ENCODE measurements at regions not wholly inside any gene's neighbourhood (a gene's known extent, or its start where the extent isn't known, plus 50 kb on each side); places are given as distances from the start of the nearest gene placed in this dataset.

DNA sequence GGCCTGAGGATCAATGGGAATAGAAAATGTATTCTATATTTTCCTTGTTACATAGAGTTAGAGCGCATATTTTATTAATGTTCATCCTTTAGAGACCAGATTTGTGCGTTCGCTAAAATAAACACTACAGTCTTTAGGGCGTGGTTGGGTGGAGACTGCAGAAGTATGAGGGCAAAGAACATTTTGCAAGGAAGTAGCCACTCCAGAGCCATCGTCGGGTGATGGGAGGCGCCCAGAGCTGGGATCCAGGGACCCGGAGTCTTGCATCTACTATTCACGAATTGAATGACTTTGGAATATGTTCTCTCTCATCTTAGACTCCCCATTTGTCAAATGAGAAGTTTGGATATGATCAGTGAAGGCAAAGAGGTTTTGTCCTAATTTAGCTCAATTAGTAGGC lies 154.2 kb upstream of the IRX6 start:
- DNase-seq (ENCODE audit: low spot score) = no peak

DNA sequence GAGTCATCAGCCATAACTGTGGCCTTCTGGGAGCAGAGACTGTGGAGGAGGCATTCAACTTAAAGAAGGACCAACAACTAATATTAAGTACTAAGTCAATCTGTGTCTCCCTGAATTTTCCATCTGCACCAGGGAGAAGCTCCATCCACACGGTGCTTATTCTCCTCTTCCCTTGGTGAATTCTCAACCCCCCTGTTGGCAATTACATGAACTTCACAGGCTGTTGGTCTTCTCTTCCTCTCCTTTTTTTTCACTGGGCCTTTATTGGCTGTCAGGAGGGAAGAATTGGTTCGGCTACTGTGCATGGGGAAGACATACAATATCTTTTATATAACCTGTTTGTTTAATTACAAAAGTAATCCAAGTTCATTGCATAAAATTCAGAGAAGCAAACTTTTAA lies 152.8 kb upstream of the IRX6 start:
- DNase-seq (ENCODE audit: low spot score) = no peak

DNA sequence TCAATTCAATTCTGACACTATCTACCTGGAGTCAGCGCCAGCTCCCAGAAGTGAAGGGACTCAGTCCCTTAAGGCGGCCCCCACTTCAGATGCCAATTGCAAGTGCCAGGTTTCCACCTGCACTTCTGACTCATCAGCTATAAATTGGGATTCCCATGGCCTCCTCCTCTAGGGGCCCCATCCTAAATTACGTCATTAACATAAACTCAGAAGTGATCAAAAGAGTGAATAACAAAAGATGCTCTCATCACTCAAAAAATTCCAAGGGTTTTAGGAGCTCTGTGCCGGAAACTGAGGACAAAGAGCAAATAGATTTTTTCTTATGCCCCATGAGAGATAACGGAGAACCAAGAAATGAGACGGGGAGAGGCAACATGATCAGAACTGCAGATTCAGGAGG lies 148.6 kb upstream of the IRX6 start:
- DNase-seq (ENCODE audit: low spot score) = no peak

DNA sequence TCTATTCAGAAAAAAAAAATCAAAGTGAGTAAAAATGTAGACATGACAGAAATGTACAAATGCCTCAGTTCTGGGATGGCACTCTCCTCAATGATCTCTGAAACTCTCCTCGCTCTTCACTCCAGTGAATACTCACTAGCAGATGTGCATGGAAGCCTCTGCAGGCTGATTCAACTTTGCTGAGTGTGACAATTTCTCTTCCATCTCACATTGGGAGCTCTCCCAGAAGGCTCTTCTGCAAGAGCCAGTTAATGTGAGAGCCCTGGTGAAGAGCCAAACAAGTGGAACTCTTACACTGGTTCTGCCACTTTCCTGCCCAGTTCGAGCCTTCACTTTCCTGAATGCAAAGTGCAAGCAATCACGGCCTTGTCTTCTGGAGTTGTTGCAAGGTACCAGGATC lies 147.1 kb upstream of the IRX6 start:
- DNase-seq (ENCODE audit: low spot score) = no peak

DNA sequence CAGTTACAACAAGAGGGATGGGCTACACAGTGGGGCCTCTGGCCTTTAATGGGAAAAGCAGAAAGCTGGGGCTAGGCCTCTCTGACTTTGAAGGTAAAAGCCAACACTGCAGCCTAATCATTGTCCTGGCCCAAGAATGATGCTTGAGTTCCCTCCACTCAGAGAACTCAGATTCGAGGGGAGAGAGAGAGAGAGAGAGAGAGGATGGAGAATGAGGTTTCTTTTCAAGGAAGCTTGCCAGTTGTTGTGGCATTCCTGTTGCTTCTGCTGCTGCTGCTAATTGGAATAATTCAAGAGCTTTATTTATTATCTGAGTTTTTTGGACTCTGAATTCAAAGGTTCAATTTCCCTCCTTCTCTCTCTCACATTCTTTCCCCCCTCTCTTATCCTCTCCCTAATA lies 144.6 kb upstream of the IRX6 start:
- no peak for DNase-seq (ENCODE audit: low spot score)

DNA sequence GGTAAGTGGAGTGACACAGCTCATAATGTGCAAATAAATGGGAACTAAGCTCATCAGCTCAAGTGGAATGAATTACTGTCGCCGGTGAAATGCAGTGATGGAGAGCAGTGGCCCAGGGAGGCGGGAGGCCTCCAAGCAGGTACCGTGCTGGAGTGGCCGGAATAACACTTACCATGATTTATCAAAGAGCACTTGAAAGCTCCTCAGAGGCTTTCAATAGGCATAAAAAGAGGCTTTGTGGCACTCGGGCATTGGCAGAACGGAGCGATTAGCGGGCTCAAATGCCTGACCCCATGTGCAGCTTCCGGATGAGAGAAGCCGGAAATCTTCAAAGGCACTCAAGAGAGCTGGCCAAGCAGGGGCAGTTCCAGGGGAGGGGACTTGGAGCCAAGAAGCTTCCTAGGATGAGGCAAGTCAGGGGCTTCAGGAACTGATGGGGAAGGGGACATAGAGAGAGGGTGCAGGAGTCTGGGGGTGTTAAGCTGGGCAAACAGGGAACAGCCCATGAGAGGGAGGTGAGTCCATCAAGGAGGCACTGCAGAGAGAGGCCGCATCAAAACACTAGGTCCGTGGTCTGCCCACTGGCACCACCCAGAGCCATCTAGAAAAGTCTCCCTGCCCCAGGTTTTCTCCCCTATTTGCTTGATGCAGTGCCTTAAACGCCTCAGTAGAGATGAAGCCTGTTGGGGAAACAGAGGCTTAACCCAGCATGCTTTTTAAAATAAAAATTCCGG lies 144.0 kb upstream of the IRX6 start:
- DNase-seq (ENCODE audit: low spot score) = no peak

DNA sequence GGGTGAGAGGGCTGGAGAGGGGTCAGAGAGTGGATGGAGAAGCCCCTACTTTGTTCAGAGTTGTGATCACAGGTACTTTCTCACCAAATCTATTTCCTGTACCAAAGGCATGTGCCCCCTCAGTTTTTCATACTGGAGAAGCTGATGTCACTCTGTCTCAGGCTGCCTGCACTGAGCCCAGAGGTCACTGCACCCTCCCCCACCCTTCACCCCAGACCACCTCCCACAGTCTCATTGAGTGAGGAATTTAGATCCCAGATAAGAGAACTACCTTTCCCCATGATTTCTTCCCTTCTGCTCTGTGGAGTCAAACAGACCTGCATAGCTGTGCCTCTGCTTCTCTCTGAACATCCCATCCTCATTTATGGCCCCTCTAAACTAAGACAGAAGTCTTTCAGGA lies 140.0 kb upstream of the IRX6 start:
- DNase-seq (ENCODE audit: low spot score) = no peak

DNA sequence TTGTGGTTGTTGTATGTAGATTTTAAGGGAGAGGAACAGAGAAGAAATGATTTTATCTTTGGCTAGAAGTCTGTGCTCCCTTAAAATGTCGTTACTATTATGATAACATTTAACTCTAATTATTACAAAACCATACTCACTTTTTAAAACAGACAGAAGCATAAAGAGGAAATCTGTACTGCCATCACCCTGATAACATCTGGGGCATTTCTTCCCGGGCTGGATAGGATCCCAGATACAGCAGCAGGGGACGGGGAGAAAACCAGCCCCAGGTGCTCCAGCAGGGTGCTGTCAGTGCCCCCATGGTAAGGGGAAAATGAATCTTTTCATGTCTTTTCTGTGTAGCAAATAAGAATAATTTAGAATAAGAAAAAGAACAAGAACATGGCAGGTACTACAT lies 139.4 kb upstream of the IRX6 start:
- DNase-seq (ENCODE audit: low spot score) = no peak

DNA sequence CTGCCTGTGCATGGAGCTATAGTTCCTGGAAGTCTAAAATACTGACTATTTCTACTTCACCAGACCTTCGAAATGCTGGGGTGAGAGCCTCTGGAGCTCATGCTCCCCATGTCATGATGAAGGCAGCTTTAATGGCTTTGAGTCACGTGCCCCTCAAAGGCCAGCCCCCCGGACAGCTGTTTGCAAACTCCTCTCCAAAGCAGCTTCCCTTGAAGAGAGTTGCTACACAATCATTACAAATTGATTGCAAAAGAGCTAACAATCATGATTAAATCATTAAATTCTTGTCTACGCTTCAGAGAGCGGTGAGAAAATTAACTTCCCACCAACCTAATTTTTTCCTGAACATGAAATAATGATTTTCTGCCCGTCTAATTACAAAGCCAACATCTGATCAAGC lies 134.8 kb upstream of the IRX6 start:
- no peak for DNase-seq (ENCODE audit: low spot score)

DNA sequence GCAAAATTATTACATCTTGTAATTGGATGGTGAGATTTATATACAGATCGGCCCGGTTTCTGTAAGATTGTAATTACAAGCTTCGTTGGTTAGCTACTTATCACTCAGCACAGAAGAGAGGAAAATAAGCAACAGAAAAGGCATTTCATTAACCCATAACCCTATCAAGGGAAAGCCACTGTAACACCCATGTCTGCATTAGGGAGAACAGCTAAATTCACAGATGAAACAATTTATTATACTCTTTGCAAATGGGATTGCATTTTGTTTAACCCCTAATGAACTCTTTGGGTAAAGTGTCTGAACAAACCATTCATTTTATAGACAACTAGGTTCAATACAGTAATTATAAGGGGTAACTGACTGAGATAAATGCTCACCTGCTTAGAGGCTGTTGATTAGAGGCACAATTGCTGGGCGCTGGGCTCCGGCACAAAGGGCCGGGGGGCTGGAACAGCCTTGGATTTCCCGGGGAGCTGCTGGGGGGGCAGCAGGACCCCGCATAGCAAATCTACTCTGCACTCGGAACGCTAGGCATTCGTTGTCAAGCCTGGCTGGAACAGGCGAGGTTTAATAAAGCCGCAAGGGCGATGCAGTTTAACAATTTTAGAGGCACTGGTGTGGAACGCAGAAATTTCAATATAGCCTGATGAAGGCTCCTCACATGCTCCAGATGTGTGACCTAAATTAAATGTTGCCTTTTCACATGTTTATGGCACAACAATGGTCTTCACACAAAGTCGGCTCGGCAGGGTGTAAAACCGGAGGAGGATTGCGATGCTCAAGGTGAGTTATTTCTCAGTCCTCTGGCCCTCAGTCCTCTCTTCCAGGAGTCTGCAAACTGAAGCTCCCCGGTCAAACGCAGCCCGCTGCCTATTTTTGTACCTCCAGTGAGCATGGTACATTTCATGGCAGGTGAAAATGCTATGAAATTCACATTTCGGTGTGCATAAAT lies 134.0 kb upstream of the IRX6 start:
- DNase-seq (ENCODE audit: low spot score) = no peak

DNA sequence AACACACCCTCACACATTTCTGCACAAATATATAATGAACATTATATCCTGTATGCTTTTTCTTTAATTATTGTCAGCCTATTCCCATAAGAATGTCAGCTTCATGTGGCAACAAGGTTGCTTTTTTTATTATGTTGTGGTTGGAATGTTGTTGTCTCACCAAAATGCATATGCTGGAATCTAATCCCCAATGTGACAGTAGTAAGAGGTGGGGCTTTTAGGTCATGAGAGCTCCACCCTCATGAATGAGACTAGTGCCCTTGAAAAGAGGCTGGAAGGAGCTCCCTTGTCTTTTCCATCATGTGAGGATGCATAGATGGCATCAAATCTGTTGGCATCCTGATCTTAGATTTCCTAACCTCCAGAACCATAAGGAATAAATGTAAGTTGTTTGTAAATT lies 131.3 kb upstream of the IRX6 start:
- no peak for DNase-seq (ENCODE audit: low spot score)

DNA sequence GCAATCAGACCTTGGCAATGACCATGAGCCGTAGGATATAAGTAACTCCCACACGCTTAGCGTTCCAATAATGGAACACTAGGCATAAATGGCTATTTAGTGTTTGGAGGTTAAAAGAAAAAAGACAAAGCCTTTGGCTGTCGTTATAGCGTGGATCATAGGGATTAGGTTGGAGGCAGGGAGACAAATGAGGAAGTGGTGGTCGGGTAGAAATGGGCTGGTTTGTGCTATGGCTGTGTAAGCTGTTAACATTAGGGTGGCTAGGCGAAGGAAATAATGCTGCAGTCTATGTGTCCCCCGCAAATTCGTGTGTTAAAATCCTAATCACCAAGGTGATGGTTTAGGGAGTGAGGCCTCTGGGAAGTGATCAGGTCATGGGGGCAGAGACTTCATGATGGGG lies 120.4 kb upstream of the IRX6 start:
- no peak for DNase-seq (ENCODE audit: low spot score)

DNA sequence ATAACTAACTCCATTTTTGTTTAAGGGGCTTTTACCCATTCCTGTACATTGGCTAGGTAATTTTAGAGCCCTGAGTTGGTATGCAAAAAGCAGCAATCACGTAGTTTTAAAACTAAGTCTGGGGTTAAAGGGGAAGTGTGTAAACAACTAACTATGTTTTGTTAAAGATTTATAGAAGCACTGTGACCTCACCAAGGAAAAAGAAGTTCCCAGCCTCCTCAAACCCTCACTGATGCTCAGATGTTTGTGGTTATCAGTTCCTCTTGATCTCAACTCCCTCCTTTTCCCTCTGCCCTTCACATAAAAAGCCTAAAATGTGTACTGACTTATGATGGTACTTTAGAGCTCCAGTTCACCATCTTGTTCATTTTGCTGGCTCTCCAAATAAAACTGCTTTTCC lies 119.9 kb upstream of the IRX6 start:
- no peak for DNase-seq (ENCODE audit: low spot score)

DNA sequence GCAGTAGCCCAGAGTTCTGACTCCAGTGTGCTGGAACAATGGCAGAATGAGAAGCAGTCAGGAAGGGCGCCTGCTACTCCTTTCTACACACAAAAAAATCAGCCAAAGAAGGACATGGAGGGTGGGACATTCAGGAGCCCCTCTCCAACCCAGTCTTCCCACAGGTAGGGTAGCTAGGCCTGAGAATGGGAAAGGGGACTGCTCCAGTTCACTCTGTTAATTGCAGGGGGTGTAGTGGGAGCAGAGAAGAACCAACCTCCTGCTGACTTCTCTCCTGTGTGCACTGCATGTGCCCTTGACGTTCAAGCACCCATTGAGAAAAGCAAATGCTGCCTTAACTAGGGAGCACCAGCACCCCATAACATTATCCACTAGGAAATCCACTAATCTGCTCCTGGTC lies 119.1 kb upstream of the IRX6 start:
- no peak for DNase-seq (ENCODE audit: low spot score)

DNA sequence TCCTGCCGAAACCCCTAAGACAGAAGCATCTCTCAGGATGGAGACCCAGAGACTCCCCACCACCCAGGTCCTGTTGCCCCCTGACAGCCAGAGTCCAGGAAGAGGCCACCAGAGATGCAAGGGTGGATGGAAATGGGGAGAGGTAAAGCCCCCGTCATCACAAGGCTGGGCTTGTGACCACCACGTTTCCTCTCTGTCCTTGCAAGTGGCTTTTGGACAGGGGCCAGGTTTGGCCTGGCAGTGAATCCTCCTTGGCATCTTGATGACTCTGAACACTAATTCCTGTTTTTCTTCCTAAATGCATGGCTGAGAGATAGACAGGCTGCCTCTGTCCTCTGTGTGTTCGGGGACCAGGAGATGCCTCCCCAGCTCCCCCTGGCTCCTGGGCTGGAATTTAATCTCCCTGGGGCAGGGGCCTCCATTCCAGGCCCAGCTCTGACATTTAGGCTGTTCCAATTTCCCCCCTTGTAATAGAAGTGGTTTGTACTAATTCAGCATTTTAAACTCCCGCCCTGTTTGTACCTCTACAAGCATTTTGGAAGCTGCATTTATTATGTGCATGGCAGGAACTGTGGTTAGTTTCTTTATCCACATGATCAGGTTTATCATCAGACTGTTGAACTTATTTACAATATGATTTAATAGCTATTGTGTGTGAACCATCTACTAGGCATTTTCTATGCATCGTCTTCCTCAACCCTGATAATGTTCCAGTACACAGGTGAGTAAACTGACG lies 116.1 kb upstream of the IRX6 start:
- DNase-seq (ENCODE audit: low spot score) = no peak

DNA sequence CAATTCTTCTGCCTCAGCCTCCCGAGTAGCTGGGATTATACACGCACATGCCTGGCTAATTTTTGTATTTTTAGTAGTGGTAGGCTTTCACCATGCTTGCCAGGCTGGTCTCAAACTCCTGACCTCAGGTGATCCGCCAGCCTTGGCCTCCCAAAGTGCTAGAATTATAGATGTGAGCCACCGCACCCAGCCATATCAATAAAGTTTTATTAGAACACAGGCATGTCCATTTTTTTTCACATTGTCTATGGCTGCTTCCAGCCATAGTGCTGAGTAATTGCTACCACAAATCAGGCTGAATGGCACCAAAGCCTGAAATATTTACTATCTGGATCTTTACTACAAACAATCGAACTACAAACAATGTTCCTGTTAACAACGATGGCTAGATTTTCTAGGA lies 114.4 kb upstream of the IRX6 start:
- no peak for DNase-seq (ENCODE audit: low spot score)

DNA sequence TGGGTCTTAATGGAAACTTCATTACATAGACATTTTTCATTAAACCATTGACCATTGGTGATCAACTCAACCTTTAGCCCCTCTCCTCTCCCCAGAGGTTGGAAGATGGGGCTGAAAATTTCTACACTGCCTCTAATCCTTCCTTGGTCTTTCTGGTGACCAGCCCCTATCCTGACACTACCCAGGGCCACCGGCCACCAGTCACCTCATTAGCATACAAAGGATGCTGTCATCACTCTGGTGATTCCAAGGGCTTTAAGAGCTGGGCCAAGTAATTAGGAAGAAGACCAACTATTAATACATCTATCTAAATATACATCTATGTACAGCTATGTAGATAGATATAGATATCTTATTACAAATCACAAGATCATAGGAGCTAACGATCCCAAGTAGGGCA lies 111.2 kb upstream of the IRX6 start:
- DNase-seq (ENCODE audit: low spot score) = no peak

DNA sequence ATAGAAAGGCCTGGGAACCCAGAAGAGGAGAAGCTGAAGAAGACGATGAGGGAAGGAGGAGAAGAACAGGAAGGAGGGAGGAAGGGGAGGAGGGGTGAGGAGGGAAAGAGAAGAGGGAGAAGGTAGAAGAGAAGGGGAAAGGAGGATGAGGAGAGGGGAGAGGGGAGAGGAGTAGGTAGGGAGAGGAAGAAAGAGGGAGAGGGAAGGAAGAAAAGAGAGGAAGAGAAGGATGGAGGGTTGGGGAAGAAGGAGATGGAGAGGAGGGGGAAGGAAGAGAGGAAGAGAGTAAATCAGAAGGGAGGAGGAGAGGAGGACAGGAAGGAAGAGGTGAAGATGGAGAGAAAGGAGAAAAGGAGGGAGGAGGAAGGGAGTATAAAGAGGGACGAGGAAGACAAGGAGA lies 109.6 kb upstream of the IRX6 start:
- no peak for DNase-seq (ENCODE audit: low spot score)

DNA sequence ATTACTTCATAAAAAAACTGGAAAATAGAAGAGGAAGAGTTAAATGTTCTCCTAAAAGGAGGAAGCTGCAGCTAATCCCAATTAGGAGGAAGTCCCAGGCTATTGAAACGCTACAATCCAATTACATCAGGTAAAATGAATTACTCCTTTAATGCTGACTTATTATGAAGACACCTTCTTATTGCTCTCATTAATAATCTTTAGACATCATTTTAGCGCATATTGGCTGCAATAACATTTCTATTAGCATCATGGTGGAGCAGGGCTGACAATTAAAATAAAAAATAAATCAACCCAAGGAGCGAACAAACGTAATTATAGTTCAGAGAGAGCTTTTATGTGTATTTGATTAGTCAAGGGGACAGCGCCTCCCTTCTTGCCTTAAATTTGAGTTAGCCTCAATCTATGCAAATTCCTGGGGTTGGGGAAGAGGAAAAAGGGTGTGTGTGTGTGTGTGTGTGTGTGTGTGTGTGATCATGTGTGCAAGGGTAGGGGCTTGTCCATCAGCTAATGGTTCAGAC lies 109.0 kb upstream of the IRX6 start:
- no peak for DNase-seq (ENCODE audit: low spot score)

DNA sequence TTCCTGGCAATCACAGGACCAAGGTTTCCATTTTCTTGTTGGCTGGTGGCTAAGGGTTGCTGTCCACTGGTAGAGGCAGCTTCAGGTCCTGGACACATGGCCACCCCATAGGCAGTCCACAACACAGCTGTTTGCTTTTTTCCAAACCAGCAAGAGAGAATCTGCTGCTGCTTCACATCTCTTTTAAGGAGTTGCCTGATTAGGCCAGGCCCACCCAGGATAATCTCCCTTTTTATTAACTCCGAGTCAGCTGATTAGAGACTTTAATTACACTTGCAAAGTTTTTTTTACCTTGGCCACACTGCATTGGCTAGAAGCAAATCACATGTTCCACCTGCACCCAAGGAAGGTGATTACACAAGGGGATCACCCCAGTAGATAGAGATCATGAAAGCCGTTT lies 106.6 kb upstream of the IRX6 start:
- no peak for DNase-seq (ENCODE audit: low spot score)

DNA sequence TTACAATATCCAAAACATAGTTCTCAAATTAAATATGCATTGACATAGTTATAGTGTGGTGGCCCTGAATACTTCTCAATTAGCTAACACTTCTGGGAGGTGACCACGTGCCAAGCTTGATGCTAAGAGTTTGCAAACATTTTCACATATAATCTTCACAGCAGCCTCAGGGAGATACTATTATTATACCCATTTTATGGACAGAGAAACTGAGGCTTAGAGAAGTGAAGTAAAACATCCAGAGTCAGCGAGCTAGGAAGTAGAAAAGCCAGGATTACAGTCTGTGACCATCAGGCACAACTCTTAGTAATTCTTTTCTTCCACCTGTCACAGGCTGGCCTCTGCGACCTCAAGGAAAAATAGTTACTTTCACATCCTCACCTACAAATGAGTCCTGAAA lies 102.2 kb upstream of the IRX6 start:
- no peak for DNase-seq (ENCODE audit: low spot score)

DNA sequence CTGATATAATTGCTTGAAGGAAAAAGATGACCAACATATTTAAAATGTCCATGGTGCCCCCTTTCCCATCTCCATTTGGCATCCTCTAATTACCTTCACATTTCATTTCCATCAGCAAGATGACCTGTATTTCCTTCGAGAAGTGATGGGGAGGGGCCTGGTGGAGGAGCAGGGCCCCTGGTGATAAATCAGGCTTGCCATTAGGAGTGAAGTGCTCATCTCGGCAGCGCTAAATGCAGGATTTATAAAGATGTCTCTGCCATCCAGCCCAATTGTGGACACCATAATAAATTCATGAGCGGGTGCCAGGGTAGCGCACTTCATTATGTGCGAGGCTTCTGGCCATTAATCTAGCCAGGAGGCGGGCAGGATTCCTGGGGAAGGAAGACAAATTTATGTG lies 101.5 kb upstream of the IRX6 start:
- DNase-seq (ENCODE audit: low spot score) = no peak

Measured in CD4-positive, alpha-beta T cell treated with Interleukin-2 at 100 ng/mL for 4 hours (primary cell).